Head of caudate nucleus (tissue), 42 donors: ENCODE measurements at regions not wholly inside any gene's neighbourhood (a gene's known extent, or its start where the extent isn't known, plus 50 kb on each side); places are given as distances from the start of the nearest gene placed in this dataset.

Experiments used
- DNase-seq, 42 donors: peaks; one replicate each; pipeline versions ENCODE4 v3.0.0 to v3.0.0-alpha.2; 2020 to 2021; ENCODE audit warnings: mixed read lengths in 7 of 42
- intact Hi-C: fragments of 100-400 bp; cut with DNase I; formaldehyde crosslinking; loops from one replicate; pipeline ENCODE4 v1.15.0; 2022

GRCh38 chr2:221807706-221808105 is 235.6 kb upstream of the EPHA4 start:
- DNase-seq: no peak
- intact Hi-C loops: no loop called here

GRCh38 chr2:221802089-221802488 is 230.0 kb upstream of the EPHA4 start:
- intact Hi-C loops: no loop called here
- DNase-seq: no peak

- peak in 9 of 42 donors; percentile 7 to 52 (median 27) for DNase-seq
- intact Hi-C loops: no loop called here
Observed at GRCh38 chr2:221792971-221793521, 220.9 kb upstream of the EPHA4 start.

- no peak for DNase-seq
- intact Hi-C loops: no loop called here
Observed at GRCh38 chr2:221791844-221792243, 219.7 kb upstream of the EPHA4 start.

- intact Hi-C loops: no loop called here
- no peak for DNase-seq
Observed at GRCh38 chr2:221787561-221787960, 215.5 kb upstream of the EPHA4 start.

GRCh38 chr2:221786297-221786926 is 214.3 kb upstream of the EPHA4 start:
- no peak for DNase-seq
- intact Hi-C loops: no loop called here

GRCh38 chr2:221780281-221780688 is 208.2 kb upstream of the EPHA4 start:
- intact Hi-C loops: no loop called here
- no peak for DNase-seq

GRCh38 chr2:221779614-221780067 is 207.5 kb upstream of the EPHA4 start:
- intact Hi-C loops: no loop called here
- peak in 5 of 42 donors; percentile 3 to 43 (median 19) for DNase-seq

- intact Hi-C loops: no loop called here
- no peak for DNase-seq
Observed at GRCh38 chr2:221778025-221778424, 205.9 kb upstream of the EPHA4 start.

- intact Hi-C loops: no loop called here
- DNase-seq: no peak
Observed at GRCh38 chr2:221777119-221777518, 205.0 kb upstream of the EPHA4 start.

GRCh38 chr2:221775096-221775495 is 203.0 kb upstream of the EPHA4 start:
- intact Hi-C loops: no loop called here
- no peak for DNase-seq

- intact Hi-C loops: no loop called here
Observed at GRCh38 chr2:221774136-221774535, 202.0 kb upstream of the EPHA4 start.

GRCh38 chr2:221771297-221771696 is 199.2 kb upstream of the EPHA4 start:
- DNase-seq: no peak
- intact Hi-C loops: no loop called here

More at GRCh38 chr2:221774136-221774535, 202.0 kb upstream of the EPHA4 start:
- peak in 4 of 42 donors; percentile 2 to 19 (median 14) for DNase-seq

- intact Hi-C loops: no loop called here
- no peak for DNase-seq
Observed at GRCh38 chr2:221767106-221768012, 195.3 kb upstream of the EPHA4 start.

- intact Hi-C loops: no loop called here
- DNase-seq: no peak
Observed at GRCh38 chr2:221762496-221762895, 190.4 kb upstream of the EPHA4 start.

GRCh38 chr2:221761260-221761659 is 189.2 kb upstream of the EPHA4 start:
- intact Hi-C loops: no loop called here
- no peak for DNase-seq

GRCh38 chr2:221758076-221758475 is 186.0 kb upstream of the EPHA4 start:
- DNase-seq: no peak
- intact Hi-C loops: no loop called here

GRCh38 chr2:221753401-221753800 is 181.3 kb upstream of the EPHA4 start:
- DNase-seq: no peak
- intact Hi-C loops: no loop called here

- no peak for DNase-seq
- intact Hi-C loops: no loop called here
Observed at GRCh38 chr2:221752781-221753180, 180.7 kb upstream of the EPHA4 start.

- intact Hi-C loops: no loop called here
Observed at GRCh38 chr2:221750316-221750715, 178.2 kb upstream of the EPHA4 start.

More at GRCh38 chr2:221750316-221750715, 178.2 kb upstream of the EPHA4 start:
- no peak for DNase-seq
